Common myeloid progenitor, CD34-positive (primary cell): ENCODE measurements at regions not wholly inside any gene's neighbourhood (a gene's known extent, or its start where the extent isn't known, plus 50 kb on each side); places are given as distances from the start of the nearest gene placed in this dataset.

Source experiments
- CTCF ChIA-PET: fragments of 350-600 bp; sonication (Branson Sonifier 250); formaldehyde crosslinking; loops from one replicate; lab custom pipeline; 2021; ENCODE audit warnings: antibody characterized with exemption; lab: Charles Lee
- POLR2A ChIA-PET: fragments of 350-600 bp; sonication (Branson Sonifier 250); formaldehyde crosslinking; loops from one replicate; lab custom pipeline; 2021; ENCODE audit warnings: antibody characterized with exemption; lab: Charles Lee
- DNase-seq, 3 donors: peaks; one replicate each; pipeline versions ENCODE4 v3.0.0 to v3.0.0-alpha.2; 2013
- H3K27ac ChIP-seq, 2 experiments: 1 replicate in 1 of 2; 2 replicates in 1 of 2; pipeline ENCODE4 v1.7.0; 2013; ENCODE audit warnings: inconsistent platforms in 2 of 2, low read length in 2 of 2, mild to moderate bottlenecking in 2 of 2, low read depth in 1 of 2, moderate library complexity in 1 of 2; ENCODE audit not compliant: severe bottlenecking in 2 of 2, insufficient read depth in 1 of 2, poor library complexity in 1 of 2
- H3K27me3 ChIP-seq, 5 experiments: replicated peaks in 2 of 5; 1 replicate in 3 of 5; 2 replicates in 2 of 5; pipeline versions ENCODE4 v1.6.1 to v1.7.0; 2013; ENCODE audit warnings: low read length in 4 of 5, mild to moderate bottlenecking in 2 of 5, moderate library complexity in 2 of 5, inconsistent platforms in 1 of 5; ENCODE audit not compliant: insufficient read depth in 5 of 5, control insufficient read depth in 4 of 5
- H3K36me3 ChIP-seq, 4 experiments: 1 replicate in 2 of 4; 2 replicates in 2 of 4; pipeline versions ENCODE4 v1.6.1 to v1.7.0; 2013; ENCODE audit warnings: low read length in 3 of 4, control low read depth in 1 of 4, mild to moderate bottlenecking in 1 of 4; ENCODE audit not compliant: control insufficient read depth in 4 of 4, insufficient read depth in 4 of 4
- H3K4me1 ChIP-seq, 4 experiments: 1 replicate in 3 of 4; 2 replicates in 1 of 4; pipeline versions ENCODE4 v1.6.1 to v1.7.1; 2013; ENCODE audit warnings: low read length in 3 of 4, mild to moderate bottlenecking in 3 of 4, control low read depth in 1 of 4, inconsistent platforms in 1 of 4, moderate library complexity in 1 of 4; ENCODE audit not compliant: control insufficient read depth in 4 of 4, insufficient read depth in 4 of 4; ENCODE audit errors: control extremely low read depth in 1 of 4
- H3K4me3 ChIP-seq, 7 experiments: 1 replicate in 4 of 7; 2 replicates in 3 of 7; pipeline versions ENCODE4 v1.5.1 to v1.7.0; 2013; ENCODE audit warnings: mild to moderate bottlenecking in 7 of 7, low read length in 6 of 7, moderate library complexity in 6 of 7, inconsistent platforms in 2 of 7, low read depth in 2 of 7, control low read depth in 1 of 7; ENCODE audit not compliant: insufficient read depth in 4 of 7, control insufficient read depth in 1 of 7; ENCODE audit errors: extremely low read depth in 1 of 7
- H3K9me3 ChIP-seq, 5 experiments: 1 replicate in 4 of 5; 2 replicates in 1 of 5; pipeline versions ENCODE4 v1.6.1 to v1.7.1; 2013; ENCODE audit warnings: low read length in 4 of 5, mild to moderate bottlenecking in 2 of 5, inconsistent platforms in 1 of 5, low read depth in 1 of 5, moderate library complexity in 1 of 5; ENCODE audit not compliant: control insufficient read depth in 4 of 5, insufficient read depth in 2 of 5; ENCODE audit errors: control extremely low read depth in 1 of 5
- WGBS: methylation state at CpG from one replicate; pipeline ENCODE4 v1.1.5; 2013; ENCODE audit not compliant: insufficient coverage; 5-methylcytosine and 5-hydroxymethylcytosine counted together

DNA sequence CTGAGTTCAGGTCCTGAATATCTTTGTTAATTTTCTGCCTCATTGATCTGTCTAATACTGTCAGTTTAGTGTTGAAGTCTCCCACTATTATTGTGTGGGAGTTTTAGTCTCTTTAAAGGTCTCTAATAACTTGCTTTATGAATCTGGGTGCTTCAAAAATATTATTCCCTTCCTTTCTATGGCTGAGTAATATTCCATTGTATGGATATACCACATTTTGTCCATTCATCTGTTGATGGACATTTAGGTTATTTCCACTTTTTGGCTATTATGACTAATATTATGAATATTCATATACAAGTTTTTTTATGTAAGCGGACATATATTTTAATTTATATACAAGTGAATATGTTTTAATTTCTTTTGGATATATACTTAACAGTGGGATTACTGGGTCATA, 82.7 kb downstream of the SDR9C7 start:
- Histone ChIP-seq H3K27me3 (no peaks in the 10 kb centered on the region), H3K4me3 (no peak overlapping the region), H3K36me3 (no peaks in the 10 kb centered on the region), H3K9me3 (peaks cover 0 to 9% (median 0%) of the 10 kb centered on the region in 5 experiments), H3K27ac (no peak overlapping the region), H3K4me1 (no peaks in the 10 kb centered on the region)
- DNase-seq, result no peak
- no CpG with 5 or more reads among the region's 1 CpG for WGBS
- ChIA-PET POLR2A (interaction anchor here (0.7 kb wide), 1 partner anchor 174 kb away, joined by 6 read pairs; no protein-coding TSS in a partner anchor), CTCF (interaction anchor here (1.3 kb wide), 1 partner anchor 14 kb away, joined by 3 read pairs; no protein-coding TSS in a partner anchor)

DNA sequence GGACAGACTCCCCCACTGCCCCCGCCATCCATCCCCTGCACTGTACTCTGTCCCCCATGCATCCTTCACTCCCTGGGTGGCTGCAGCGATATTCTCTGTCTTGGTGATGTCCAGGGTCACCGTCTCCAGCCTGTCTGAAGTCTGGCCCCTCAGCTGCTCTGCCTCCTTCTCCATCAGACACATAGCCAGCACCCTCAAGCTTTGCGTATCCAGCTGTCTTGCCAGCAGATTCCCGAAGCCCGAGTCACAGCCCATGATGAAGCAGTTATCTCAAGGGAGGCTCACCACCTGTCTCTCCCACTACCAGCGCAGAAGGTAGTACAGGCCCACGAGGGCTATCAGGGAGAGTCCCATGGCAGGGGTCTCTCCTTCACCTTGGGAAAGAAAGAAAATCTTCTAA, 77.8 kb downstream of the HSD17B6 start:
- DNase-seq, result no peak
- WGBS, result 100% methylated on average over 6 of the region's 8 CpGs
- ChIA-PET POLR2A (no interaction called here), CTCF (interaction anchor here (0.6 to 2.6 kb wide), 9 partner anchors 9 to 255 kb away, joined by 3 to 67 read pairs (median 6); partner anchors contain the start of gene ZBTB39)
- Histone ChIP-seq H3K27ac (no peak overlapping the region), H3K9me3 (no peaks in the 10 kb centered on the region), H3K4me1 (peaks cover 0 to 7% (median 0%) of the 10 kb centered on the region in 4 experiments), H3K36me3 (no peaks in the 10 kb centered on the region), H3K27me3 (peaks cover 0 to 7% (median 0%) of the 10 kb centered on the region in 5 experiments), H3K4me3 (no peak overlapping the region)

DNA sequence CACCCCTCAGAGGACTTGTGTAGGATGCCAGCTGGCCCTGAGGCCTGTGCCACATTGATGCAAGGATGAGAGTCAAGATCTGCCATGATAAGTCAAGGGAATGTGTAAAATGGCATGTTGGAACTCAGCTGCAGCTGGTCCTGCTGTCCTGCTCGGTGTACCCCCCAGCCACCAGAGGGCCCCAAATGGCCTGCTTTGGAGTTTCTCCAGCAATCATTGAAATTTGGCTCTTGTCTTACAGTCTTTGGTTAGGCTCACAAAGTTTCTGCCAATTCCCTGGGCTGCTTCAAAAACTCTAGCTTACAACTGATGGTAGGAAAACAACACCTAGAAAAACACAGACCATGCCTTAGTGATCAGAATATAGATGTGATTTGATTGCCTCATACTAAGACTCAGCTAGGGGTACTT, 76.8 kb downstream of the HSD17B6 start:
- ChIA-PET CTCF (interaction anchor here (0.8 to 2.6 kb wide), 18 partner anchors 8 to 285 kb away, joined by 3 to 67 read pairs (median 6); partner anchors contain the start of genes TAC3 and ZBTB39), POLR2A (interaction anchor here (0.6 kb wide), 1 partner anchor 148 kb away, joined by 3 read pairs; no protein-coding TSS in a partner anchor)
- 0% methylated on average over 1 of the region's 1 CpG for WGBS
- DNase-seq, result peak; percentile 67 to 78 (median 74)
- Histone ChIP-seq H3K36me3 (no peaks in the 10 kb centered on the region), H3K4me3 (no peak overlapping the region), H3K9me3 (no peaks in the 10 kb centered on the region), H3K27ac (no peak overlapping the region), H3K27me3 (peaks cover 0 to 7% (median 0%) of the 10 kb centered on the region in 5 experiments), H3K4me1 (peaks cover 0 to 7% (median 0%) of the 10 kb centered on the region in 4 experiments)

DNA sequence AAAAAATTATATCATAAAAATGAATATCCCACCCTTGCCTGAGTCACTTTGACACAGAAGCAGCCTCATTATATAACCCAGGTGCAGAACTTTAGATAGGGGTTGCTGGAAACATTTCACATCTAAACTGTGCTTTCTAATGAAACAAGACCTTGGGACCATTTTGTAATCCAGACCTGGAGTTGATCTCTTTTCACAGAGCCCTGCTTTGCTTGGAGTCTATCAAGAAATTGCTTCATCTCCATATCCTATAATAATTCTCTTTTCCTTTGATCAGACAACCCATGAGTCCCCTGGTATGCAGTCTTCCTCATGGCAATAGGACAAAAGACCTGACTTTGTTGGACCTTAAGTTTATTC, 76.3 kb downstream of the HSD17B6 start:
- no peaks in the 10 kb centered on the region for H3K36me3 ChIP-seq
- H3K4me1 ChIP-seq, result peaks cover 0 to 7% (median 0%) of the 10 kb centered on the region in 4 experiments
- H3K27ac ChIP-seq, result no peak overlapping the region
- no peaks in the 10 kb centered on the region for H3K9me3 ChIP-seq
- ChIA-PET CTCF (interaction anchor here (0.9 to 2.6 kb wide), 15 partner anchors 76 to 285 kb away, joined by 3 to 67 read pairs (median 6); partner anchors contain the start of genes TAC3 and ZBTB39), POLR2A (no interaction called here)
- H3K4me3 ChIP-seq, result no peak overlapping the region
- peaks cover 0 to 7% (median 0%) of the 10 kb centered on the region in 5 experiments for H3K27me3 ChIP-seq
- DNase-seq, result no peak

DNA sequence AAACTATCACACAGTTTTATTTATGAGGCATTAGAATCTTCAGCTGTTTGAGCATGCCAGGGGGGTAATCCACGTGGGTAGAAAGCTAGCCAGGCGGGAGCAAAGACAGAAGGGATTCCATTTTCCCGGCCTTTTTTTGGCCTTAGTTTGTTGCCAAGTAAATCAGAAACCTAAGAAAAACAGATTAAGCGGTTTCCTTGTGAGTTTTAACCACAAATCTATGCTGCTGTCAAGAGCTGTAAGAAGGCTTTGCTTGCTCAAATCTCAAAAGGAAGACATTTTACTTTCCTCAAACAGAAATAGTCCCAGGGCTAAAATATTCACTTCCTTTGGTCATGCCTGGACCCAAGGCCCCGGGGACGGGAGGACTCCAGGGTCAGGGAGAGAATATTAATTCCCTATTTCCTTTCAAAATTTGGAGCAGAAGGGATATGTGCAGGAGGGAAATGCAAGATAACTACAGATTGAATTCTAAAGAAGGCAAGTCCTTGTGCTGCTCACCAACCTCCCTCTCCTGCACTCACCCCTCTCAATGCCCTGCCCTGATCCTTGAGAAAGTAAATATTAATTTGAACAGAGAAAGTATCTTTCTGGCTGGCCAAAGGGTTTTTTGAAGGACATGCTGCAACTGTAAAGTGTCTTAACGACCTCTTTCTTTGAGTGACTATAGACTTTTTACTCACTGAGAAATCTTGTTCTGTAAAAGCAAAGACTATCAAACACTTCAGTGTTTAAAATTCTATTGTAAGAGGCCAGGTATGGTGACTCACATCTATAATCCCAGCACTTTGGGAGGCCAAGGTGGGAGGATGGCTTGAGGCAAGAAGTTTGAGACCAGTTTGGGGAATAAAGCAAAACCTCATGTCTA, 75.7 kb downstream of the HSD17B6 start:
- H3K4me1 ChIP-seq, result peaks cover 0 to 7% (median 0%) of the 10 kb centered on the region in 4 experiments
- no peak overlapping the region for H3K4me3 ChIP-seq
- H3K27me3 ChIP-seq, result peaks cover 0 to 7% (median 0%) of the 10 kb centered on the region in 5 experiments
- no peaks in the 10 kb centered on the region for H3K9me3 ChIP-seq
- no peak for DNase-seq
- CTCF ChIA-PET, result interaction anchor here (2.2 to 3.4 kb wide), 6 partner anchors 114 to 166 kb away, joined by 6 to 67 read pairs (median 14); no protein-coding TSS in a partner anchor
- no peak overlapping the region for H3K27ac ChIP-seq
- WGBS, result 75% methylated on average over 5 of the region's 7 CpGs
- POLR2A ChIA-PET, result no interaction called here
- no peaks in the 10 kb centered on the region for H3K36me3 ChIP-seq
